Osteoblast (primary cell): ENCODE measurements at regions not wholly inside any gene's neighbourhood (a gene's known extent, or its start where the extent isn't known, plus 50 kb on each side); places are given as distances from the start of the nearest gene placed in this dataset.

ENCODE experiments used
- DNase-seq: peaks from one replicate; pipeline ENCODE4 v3.0.0; 2011; ENCODE audit warnings: low spot score, mixed read lengths; ENCODE audit not compliant: insufficient read length; ENCODE audit errors: missing footprints
- H2AFZ ChIP-seq: 2 replicates; pipeline ENCODE4 v1.6.0; 2011; ENCODE audit warnings: mild to moderate bottlenecking, low read length
- H3K27ac ChIP-seq: 2 replicates; pipeline ENCODE4 v1.5.1; 2011; ENCODE audit warnings: mild to moderate bottlenecking, low read depth, low read length, moderate library complexity
- H3K27me3 ChIP-seq: 2 replicates; pipeline ENCODE4 v1.6.0; 2012; ENCODE audit warnings: mild to moderate bottlenecking, control low read depth, inconsistent platforms, low read length, moderate library complexity; ENCODE audit not compliant: insufficient read depth
- H3K36me3 ChIP-seq: 2 replicates; pipeline ENCODE4 v1.5.1; 2011; ENCODE audit warnings: mild to moderate bottlenecking, low read length, control low read depth, moderate library complexity; ENCODE audit not compliant: insufficient read depth
- H3K4me1 ChIP-seq: 2 replicates; pipeline ENCODE4 v1.5.1; 2011; ENCODE audit warnings: mild to moderate bottlenecking, low read length, control low read depth, moderate library complexity; ENCODE audit not compliant: insufficient read depth
- H3K4me2 ChIP-seq: 2 replicates; pipeline ENCODE4 v1.6.0; 2011; ENCODE audit warnings: mild to moderate bottlenecking, low read length; ENCODE audit not compliant: insufficient read depth
- H3K4me3 ChIP-seq: fragments of 200-600 bp; sonication (generic); 3 replicates; pipeline ENCODE4 v1.5.1; 2012; ENCODE audit warnings: mild to moderate bottlenecking, low read length, inconsistent platforms; ENCODE audit not compliant: insufficient read depth
- H3K79me2 ChIP-seq: 2 replicates; pipeline ENCODE4 v1.6.0; 2012; ENCODE audit warnings: mild to moderate bottlenecking, low read length, control low read depth, inconsistent platforms; ENCODE audit not compliant: insufficient read depth
- H3K9me3 ChIP-seq: 2 replicates; pipeline ENCODE4 v1.5.1; 2011; ENCODE audit warnings: low read depth, low read length, control low read depth
- H4K20me1 ChIP-seq: 2 replicates; pipeline ENCODE4 v1.6.0; 2012; ENCODE audit warnings: mild to moderate bottlenecking, low read length, control low read depth; ENCODE audit not compliant: insufficient read depth
- CTCF ChIP-seq: IDR thresholded peaks from 2 replicates; pipeline ENCODE4 v1.5.1; 2011; ENCODE audit warnings: mild to moderate bottlenecking, low read depth, low read length, moderate library complexity; ENCODE audit errors: extremely low read depth

GRCh38 chr1:216836316-216836715 is 113.1 kb upstream of the ESRRG start:
- no peak overlapping the region for H2AFZ ChIP-seq
- no peak overlapping the region for H3K4me2 ChIP-seq
- TF ChIP-seq CTCF, result no peak
- H4K20me1 ChIP-seq, result no peaks in the 10 kb centered on the region
- H3K4me3 ChIP-seq, result no peak overlapping the region
- H3K9me3 ChIP-seq, result no peaks in the 10 kb centered on the region
- no peak for DNase-seq
- no peaks in the 10 kb centered on the region for H3K27me3 ChIP-seq
- no peaks in the 10 kb centered on the region for H3K79me2 ChIP-seq
- no peaks in the 10 kb centered on the region for H3K36me3 ChIP-seq
- H3K4me1 ChIP-seq, result no peaks in the 10 kb centered on the region
- no peak overlapping the region for H3K27ac ChIP-seq

- H2AFZ ChIP-seq, result no peak overlapping the region
- no peak overlapping the region for H3K27ac ChIP-seq
- peaks cover 3% of the 10 kb centered on the region for H3K9me3 ChIP-seq
- no peak overlapping the region for H3K4me3 ChIP-seq
- H4K20me1 ChIP-seq, result no peaks in the 10 kb centered on the region
- no peaks in the 10 kb centered on the region for H3K36me3 ChIP-seq
- DNase-seq, result no peak
- no peak overlapping the region for H3K4me2 ChIP-seq
- TF ChIP-seq CTCF, result no peak
- no peaks in the 10 kb centered on the region for H3K27me3 ChIP-seq
- H3K4me1 ChIP-seq, result no peaks in the 10 kb centered on the region
- H3K79me2 ChIP-seq, result no peaks in the 10 kb centered on the region
Measured at GRCh38 chr1:216833509-216833908, 110.3 kb upstream of the ESRRG start.

GRCh38 chr1:216832192-216832591 is 109.0 kb upstream of the ESRRG start:
- Histone ChIP-seq H3K79me2 (no peaks in the 10 kb centered on the region), H3K9me3 (peaks cover 3% of the 10 kb centered on the region), H2AFZ (no peak overlapping the region), H3K4me1 (no peaks in the 10 kb centered on the region), H3K4me3 (no peak overlapping the region), H3K4me2 (no peak overlapping the region), H3K36me3 (no peaks in the 10 kb centered on the region), H4K20me1 (no peaks in the 10 kb centered on the region), H3K27me3 (no peaks in the 10 kb centered on the region), H3K27ac (no peak overlapping the region)
- DNase-seq, result no peak
- TF ChIP-seq CTCF, result no peak

GRCh38 chr1:216830424-216831210 is 107.4 kb upstream of the ESRRG start:
- Histone ChIP-seq H2AFZ (no peak overlapping the region), H3K36me3 (no peaks in the 10 kb centered on the region), H3K4me1 (no peaks in the 10 kb centered on the region), H4K20me1 (no peaks in the 10 kb centered on the region), H3K27ac (no peak overlapping the region), H3K27me3 (no peaks in the 10 kb centered on the region), H3K79me2 (no peaks in the 10 kb centered on the region), H3K4me3 (no peak overlapping the region), H3K9me3 (peaks cover 3% of the 10 kb centered on the region), H3K4me2 (no peak overlapping the region)
- no peak for TF ChIP-seq CTCF
- no peak for DNase-seq
